Keratinocyte (primary cell): ENCODE measurements at regions not wholly inside any gene's neighbourhood (a gene's known extent, or its start where the extent isn't known, plus 50 kb on each side); places are given as distances from the start of the nearest gene placed in this dataset.
"Not testable (repeated sequence)": the region's sequence is repeated elsewhere in the genome, so short reads cannot be mapped to it uniquely, and the experiment has no call there.

ENCODE experiments used
- DNase-seq: peaks from one replicate; pipeline ENCODE4 v3.0.0-alpha.2; 2011; ENCODE audit warnings: low read depth, missing footprints, low spot score
- FAIRE-seq: peaks from 2 replicates; lab custom pipeline; 2011; peaks lifted over from hg19 to GRCh38; lab: Jason Lieb, UNC
- H2AFZ ChIP-seq: 2 replicates; pipeline ENCODE4 v1.6.0; 2012; ENCODE audit warnings: low read length, control low read depth, inconsistent platforms; ENCODE audit not compliant: control insufficient read depth
- H3K27ac ChIP-seq: 2 replicates; pipeline ENCODE4 v1.5.1; 2011; ENCODE audit warnings: low read length; ENCODE audit not compliant: control insufficient read depth, insufficient read depth
- H3K27me3 ChIP-seq: 3 replicates; pipeline ENCODE4 v1.6.0; 2011; ENCODE audit warnings: low read length; ENCODE audit not compliant: control insufficient read depth, insufficient read depth; ENCODE audit errors: extremely low read depth
- H3K36me3 ChIP-seq, 2 experiments: 2 replicates in 1 of 2; 3 replicates in 1 of 2; pipeline ENCODE4 v1.5.1; 2011; ENCODE audit warnings: low read length in 2 of 2, mild to moderate bottlenecking in 1 of 2; ENCODE audit not compliant: control insufficient read depth in 2 of 2, insufficient read depth in 2 of 2; ENCODE audit errors: extremely low read depth in 1 of 2
- H3K4me1 ChIP-seq: 3 replicates; pipeline ENCODE4 v1.5.1; 2011; ENCODE audit warnings: low read length; ENCODE audit not compliant: control insufficient read depth, insufficient read depth; ENCODE audit errors: extremely low read depth
- H3K4me2 ChIP-seq: 3 replicates; pipeline ENCODE4 v1.6.0; 2011; ENCODE audit warnings: low read depth, low read length; ENCODE audit not compliant: control insufficient read depth, insufficient read depth; ENCODE audit errors: extremely low read depth
- H3K4me3 ChIP-seq, 3 experiments: fragments of 200-600 bp in 1 of 3; sonication (generic) in 1 of 3; 2 replicates in 2 of 3; 3 replicates in 1 of 3; pipeline ENCODE4 v1.5.1; 2011 to 2016; ENCODE audit warnings: low read length in 3 of 3, mild to moderate bottlenecking in 3 of 3, control low read depth in 2 of 3, inconsistent platforms in 1 of 3, low read depth in 1 of 3, mixed read lengths in 1 of 3, mixed run types in 1 of 3, moderate library complexity in 1 of 3; ENCODE audit not compliant: control insufficient read depth in 2 of 3, insufficient read depth in 2 of 3; ENCODE audit errors: extremely low read depth in 1 of 3
- H3K79me2 ChIP-seq: 2 replicates; pipeline ENCODE4 v1.6.0; 2012; ENCODE audit warnings: low read length; ENCODE audit not compliant: control insufficient read depth, insufficient read depth
- H3K9ac ChIP-seq: 3 replicates; pipeline ENCODE4 v1.6.0; 2011; ENCODE audit warnings: low read length; ENCODE audit not compliant: control insufficient read depth, insufficient read depth; ENCODE audit errors: extremely low read depth
- H3K9me1 ChIP-seq: 3 replicates; pipeline ENCODE4 v1.6.0; 2011; ENCODE audit warnings: low read length; ENCODE audit not compliant: control insufficient read depth, insufficient read depth; ENCODE audit errors: extremely low read depth
- H3K9me3 ChIP-seq: 2 replicates; pipeline ENCODE4 v1.5.1; 2012; ENCODE audit warnings: low read depth, low read length; ENCODE audit not compliant: control insufficient read depth
- H4K20me1 ChIP-seq: 3 replicates; pipeline ENCODE4 v1.6.0; 2011; ENCODE audit warnings: low read length; ENCODE audit not compliant: control insufficient read depth, insufficient read depth; ENCODE audit errors: extremely low read depth
- dilution Hi-C: fragments of 300-500 bp; cut with MboI; formaldehyde crosslinking; loops from one replicate; pipeline ENCODE4 v1.7.0; 2020; ENCODE audit warnings: low sequenced_read_pairs; ENCODE audit not compliant: extremely low pct_ligation_motif_present

GRCh38 chr7:55743454-55743717 lies 119.2 kb downstream of the SEPTIN14 start:
- H3K4me3 ChIP-seq, dilution Hi-C loops, H2AFZ ChIP-seq, DNase-seq, H4K20me1 ChIP-seq, H3K9me1 ChIP-seq, H3K27me3 ChIP-seq, H3K36me3 ChIP-seq, FAIRE-seq, H3K9ac ChIP-seq, H3K27ac ChIP-seq, H3K4me2 ChIP-seq, H3K79me2 ChIP-seq, H3K9me3 ChIP-seq, H3K4me1 ChIP-seq: not testable (repeated sequence)

GRCh38 chr7:55742651-55743453 lies 119.7 kb downstream of the SEPTIN14 start:
- H3K36me3 ChIP-seq, H3K4me2 ChIP-seq, H3K4me3 ChIP-seq, H2AFZ ChIP-seq, H3K9me3 ChIP-seq, H3K27ac ChIP-seq, DNase-seq, H3K27me3 ChIP-seq, H3K9ac ChIP-seq, H4K20me1 ChIP-seq, H3K9me1 ChIP-seq, H3K79me2 ChIP-seq, dilution Hi-C loops, FAIRE-seq, H3K4me1 ChIP-seq: not testable (repeated sequence)

GRCh38 chr7:55741721-55742631 lies 120.6 kb downstream of the SEPTIN14 start:
- H3K4me3 ChIP-seq, H4K20me1 ChIP-seq, dilution Hi-C loops, H3K9me1 ChIP-seq, FAIRE-seq, H3K79me2 ChIP-seq, H3K9me3 ChIP-seq, H2AFZ ChIP-seq, H3K27me3 ChIP-seq, H3K36me3 ChIP-seq, H3K9ac ChIP-seq, DNase-seq, H3K27ac ChIP-seq, H3K4me1 ChIP-seq, H3K4me2 ChIP-seq: not testable (repeated sequence)

- H3K4me3 ChIP-seq, H3K9me1 ChIP-seq, H3K27ac ChIP-seq, H3K36me3 ChIP-seq, H3K79me2 ChIP-seq, H2AFZ ChIP-seq, H3K4me1 ChIP-seq, DNase-seq, H3K9ac ChIP-seq, dilution Hi-C loops, FAIRE-seq, H4K20me1 ChIP-seq, H3K27me3 ChIP-seq, H3K4me2 ChIP-seq, H3K9me3 ChIP-seq: not testable (repeated sequence)
These were observed 121.8 kb downstream of the SEPTIN14 start for GRCh38 chr7:55740633-55741250.
